SK-N-MC (cell line): ENCODE measurements at regions not wholly inside any gene's neighbourhood (a gene's known extent, or its start where the extent isn't known, plus 50 kb on each side); places are given as distances from the start of the nearest gene placed in this dataset.

Experiments used
- DNase-seq: peaks from one replicate; pipeline ENCODE4 v3.0.0-alpha.2; 2011; ENCODE audit warnings: low read depth, low spot score
- H3K27ac ChIP-seq: fragments of 200-600 bp; sonication (generic); 2 replicates; pipeline ENCODE4 v1.5.1; 2016; ENCODE audit warnings: mixed run types
- H3K36me3 ChIP-seq: fragments of 200-600 bp; sonication (generic); 2 replicates; pipeline ENCODE4 v1.6.1; 2017; ENCODE audit warnings: antibody characterized with exemption, low read length, mixed read lengths; ENCODE audit not compliant: insufficient read depth
- H3K4me3 ChIP-seq: fragments of 200-600 bp; sonication (generic); 2 replicates; pipeline ENCODE4 v1.5.1; 2016
- H3K9ac ChIP-seq: fragments of 200-600 bp; sonication (generic); 2 replicates; pipeline ENCODE4 v1.8.0; 2017; ENCODE audit warnings: mixed run types, mixed read lengths; ENCODE audit not compliant: insufficient read length
- H3K9me3 ChIP-seq: fragments of 200-600 bp; sonication (generic); 2 replicates; pipeline ENCODE4 v1.6.1; 2017; ENCODE audit warnings: low read depth, mild to moderate bottlenecking, antibody characterized with exemption, low read length, moderate library complexity, mixed read lengths
- EZH2 ChIP-seq: fragments of 200-600 bp; sonication (generic); IDR thresholded peaks from one replicate; pipeline ENCODE4 v1.6.1; 2017; ENCODE audit warnings: antibody characterized with exemption
- FOXP2 ChIP-seq: optimal IDR thresholded peaks from 2 replicates; pipeline ENCODE3; 2011; ENCODE audit warnings: mild to moderate bottlenecking, moderate library complexity; ENCODE audit not compliant: insufficient read depth; ENCODE audit errors: extremely low read length, control extremely low read depth
- POLR2AphosphoS5 ChIP-seq: IDR thresholded peaks from 2 replicates; pipeline ENCODE4 v1.6.1; 2012; ENCODE audit warnings: mild to moderate bottlenecking, low read depth, low read length, borderline replicate concordance

- Histone ChIP-seq H3K4me3 (no peak overlapping the region), H3K9ac (no peak overlapping the region), H3K27ac (no peak overlapping the region), H3K36me3 (no peaks in the 10 kb centered on the region), H3K9me3 (no peaks in the 10 kb centered on the region)
- TF ChIP-seq POLR2AphosphoS5 (no peak), EZH2 (no peak), FOXP2 (no peak)
- no peak for DNase-seq
Measured at GRCh38 chr11:116478669-116479668, 293.8 kb downstream of the BUD13 start.

GRCh38 chr11:116478205-116478604, 294.6 kb downstream of the BUD13 start:
- DNase-seq: no peak
- Histone ChIP-seq H3K9me3 (no peaks in the 10 kb centered on the region), H3K9ac (no peak overlapping the region), H3K36me3 (no peaks in the 10 kb centered on the region), H3K27ac (no peak overlapping the region), H3K4me3 (no peak overlapping the region)
- TF ChIP-seq EZH2 (no peak), POLR2AphosphoS5 (no peak), FOXP2 (no peak)

- TF ChIP-seq POLR2AphosphoS5 (no peak), EZH2 (no peak), FOXP2 (no peak)
- Histone ChIP-seq H3K4me3 (no peak overlapping the region), H3K27ac (no peak overlapping the region), H3K36me3 (no peaks in the 10 kb centered on the region), H3K9me3 (no peaks in the 10 kb centered on the region), H3K9ac (no peak overlapping the region)
- DNase-seq: no peak
Measured at GRCh38 chr11:116473790-116474346, 298.9 kb downstream of the BUD13 start.

GRCh38 chr11:116473206-116473769, 299.5 kb downstream of the BUD13 start:
- TF ChIP-seq EZH2 (no peak), POLR2AphosphoS5 (no peak), FOXP2 (no peak)
- Histone ChIP-seq H3K36me3 (no peaks in the 10 kb centered on the region), H3K27ac (no peak overlapping the region), H3K9ac (no peak overlapping the region), H3K9me3 (no peaks in the 10 kb centered on the region), H3K4me3 (no peak overlapping the region)
- no peak for DNase-seq

GRCh38 chr11:116472651-116473050, 300.1 kb downstream of the BUD13 start:
- H3K9ac ChIP-seq: no peak overlapping the region
- no peak overlapping the region for H3K27ac ChIP-seq
- H3K4me3 ChIP-seq: no peak overlapping the region
- no peaks in the 10 kb centered on the region for H3K9me3 ChIP-seq
- DNase-seq: no peak
- H3K36me3 ChIP-seq: no peaks in the 10 kb centered on the region
- TF ChIP-seq POLR2AphosphoS5 (no peak), EZH2 (no peak), FOXP2 (no peak)

- Histone ChIP-seq H3K36me3 (no peaks in the 10 kb centered on the region), H3K9ac (no peak overlapping the region), H3K27ac (no peak overlapping the region), H3K4me3 (no peak overlapping the region), H3K9me3 (no peaks in the 10 kb centered on the region)
- TF ChIP-seq FOXP2 (no peak), EZH2 (no peak), POLR2AphosphoS5 (no peak)
- no peak for DNase-seq
Measured at GRCh38 chr11:116471608-116472256, 301.1 kb downstream of the BUD13 start.

GRCh38 chr11:116468699-116469098, 304.1 kb downstream of the BUD13 start:
- TF ChIP-seq EZH2 (no peak), FOXP2 (no peak), POLR2AphosphoS5 (no peak)
- H3K36me3 ChIP-seq: no peaks in the 10 kb centered on the region
- H3K9ac ChIP-seq: no peak overlapping the region
- no peak overlapping the region for H3K4me3 ChIP-seq
- no peaks in the 10 kb centered on the region for H3K9me3 ChIP-seq
- DNase-seq: no peak
- no peak overlapping the region for H3K27ac ChIP-seq

GRCh38 chr11:116467823-116468222, 305.0 kb downstream of the BUD13 start:
- H3K27ac ChIP-seq: no peak overlapping the region
- no peak overlapping the region for H3K4me3 ChIP-seq
- no peaks in the 10 kb centered on the region for H3K9me3 ChIP-seq
- no peaks in the 10 kb centered on the region for H3K36me3 ChIP-seq
- H3K9ac ChIP-seq: no peak overlapping the region
- DNase-seq: no peak
- TF ChIP-seq FOXP2: no peak
- no peak for TF ChIP-seq EZH2
- no peak for TF ChIP-seq POLR2AphosphoS5
